ENCODE measurements at regions not wholly inside any gene's neighbourhood (a gene's known extent, or its start where the extent isn't known, plus 50 kb on each side); places are given as distances from the start of the nearest gene placed in this dataset.

- no peaks in the 10 kb centered on the region for H3K79me1 ChIP-seq (ENCODE audit: low read length)
- H2BK5ac ChIP-seq (ENCODE audit: low read length) = no peak overlapping the region
- no peak overlapping the region for H4K8ac ChIP-seq (ENCODE audit: low read depth, low read length)
- H3K27me3 ChIP-seq (ENCODE audit: insufficient read depth, low read length, poor library complexity) = no peaks in the 10 kb centered on the region
- H3K56ac ChIP-seq (ENCODE audit: low read length) = no peak overlapping the region
- WGBS (ENCODE audit: extremely low coverage, insufficient coverage, low lambda C conversion rate) = no CpG with 5 or more reads among the region's 4 CpGs
- no peak overlapping the region for H2AK5ac ChIP-seq (ENCODE audit: low read length)
- no peak overlapping the region for H3K27ac ChIP-seq (ENCODE audit: low read depth, low read length)
- H4K5ac ChIP-seq (ENCODE audit: low read length) = no peak overlapping the region
- no peaks in the 10 kb centered on the region for H3K4me1 ChIP-seq (ENCODE audit: control insufficient read depth, low read depth, low read length)
- no peak overlapping the region for H3K4me2 ChIP-seq (ENCODE audit: low read length)
- H3K23ac ChIP-seq (ENCODE audit: low read length) = no peak overlapping the region
- DNase-seq = no peak
- no peak overlapping the region for H3K4me3 ChIP-seq (ENCODE audit: low read length)
- H3K18ac ChIP-seq (ENCODE audit: low read length) = no peak overlapping the region
- no peaks in the 10 kb centered on the region for H3K36me3 ChIP-seq (ENCODE audit: control insufficient read depth, insufficient read depth, low read length)
- H3K4ac ChIP-seq (ENCODE audit: low read depth, low read length) = no peak overlapping the region
- H3K79me2 ChIP-seq (ENCODE audit: control insufficient read depth, insufficient read depth, low read length) = no peaks in the 10 kb centered on the region
- no peak overlapping the region for H3K9ac ChIP-seq (ENCODE audit: low read length)
- H2BK15ac ChIP-seq (replicated peaks; ENCODE audit: low read depth) = no peak overlapping the region
- no peak overlapping the region for H2BK120ac ChIP-seq (ENCODE audit: low read depth, low read length)
Observed at GRCh38 chr2:137872577-137872976, 91.7 kb upstream of the HNMT start.

- Histone ChIP-seq H2BK5ac (ENCODE audit: low read length) (no peak overlapping the region), H3K4me2 (ENCODE audit: low read length) (no peak overlapping the region), H3K4ac (ENCODE audit: low read depth, low read length) (no peak overlapping the region), H3K79me2 (ENCODE audit: control insufficient read depth, insufficient read depth, low read length) (no peaks in the 10 kb centered on the region), H2BK15ac (replicated peaks; ENCODE audit: low read depth) (no peak overlapping the region), H2AK5ac (ENCODE audit: low read length) (no peak overlapping the region), H4K8ac (ENCODE audit: low read depth, low read length) (no peak overlapping the region), H2BK120ac (ENCODE audit: low read depth, low read length) (no peak overlapping the region), H3K23ac (ENCODE audit: low read length) (no peak overlapping the region), H3K9ac (ENCODE audit: low read length) (no peak overlapping the region), H3K27me3 (ENCODE audit: insufficient read depth, low read length, poor library complexity) (no peaks in the 10 kb centered on the region), H3K4me1 (ENCODE audit: control insufficient read depth, low read depth, low read length) (no peaks in the 10 kb centered on the region), H3K27ac (ENCODE audit: low read depth, low read length) (no peak overlapping the region), H3K56ac (ENCODE audit: low read length) (no peak overlapping the region), H3K4me3 (ENCODE audit: low read length) (no peak overlapping the region), H3K36me3 (ENCODE audit: control insufficient read depth, insufficient read depth, low read length) (no peaks in the 10 kb centered on the region), H3K79me1 (ENCODE audit: low read length) (no peaks in the 10 kb centered on the region), H4K5ac (ENCODE audit: low read length) (no peak overlapping the region), H3K18ac (ENCODE audit: low read length) (no peak overlapping the region)
- DNase-seq = no peak
- no CpG with 5 or more reads among the region's 5 CpGs for WGBS (ENCODE audit: extremely low coverage, insufficient coverage, low lambda C conversion rate)
Observed at GRCh38 chr2:137873536-137874244, 90.6 kb upstream of the HNMT start.

GRCh38 chr2:137879121-137879520 is 85.2 kb upstream of the HNMT start:
- no peaks in the 10 kb centered on the region for H3K79me1 ChIP-seq (ENCODE audit: low read length)
- no peak overlapping the region for H3K9ac ChIP-seq (ENCODE audit: low read length)
- no peak overlapping the region for H2BK120ac ChIP-seq (ENCODE audit: low read depth, low read length)
- no peaks in the 10 kb centered on the region for H3K4me1 ChIP-seq (ENCODE audit: control insufficient read depth, low read depth, low read length)
- H4K8ac ChIP-seq (ENCODE audit: low read depth, low read length) = no peak overlapping the region
- WGBS (ENCODE audit: extremely low coverage, insufficient coverage, low lambda C conversion rate) = no CpG with 5 or more reads among the region's 1 CpG
- no peak overlapping the region for H3K18ac ChIP-seq (ENCODE audit: low read length)
- H2BK5ac ChIP-seq (ENCODE audit: low read length) = no peak overlapping the region
- DNase-seq = peak; percentile 18
- no peak overlapping the region for H3K27ac ChIP-seq (ENCODE audit: low read depth, low read length)
- no peaks in the 10 kb centered on the region for H3K79me2 ChIP-seq (ENCODE audit: control insufficient read depth, insufficient read depth, low read length)
- H2AK5ac ChIP-seq (ENCODE audit: low read length) = no peak overlapping the region
- H2BK15ac ChIP-seq (replicated peaks; ENCODE audit: low read depth) = no peak overlapping the region
- no peak overlapping the region for H3K4me2 ChIP-seq (ENCODE audit: low read length)
- H3K36me3 ChIP-seq (ENCODE audit: control insufficient read depth, insufficient read depth, low read length) = no peaks in the 10 kb centered on the region
- no peak overlapping the region for H3K4ac ChIP-seq (ENCODE audit: low read depth, low read length)
- H3K23ac ChIP-seq (ENCODE audit: low read length) = no peak overlapping the region
- no peaks in the 10 kb centered on the region for H3K27me3 ChIP-seq (ENCODE audit: insufficient read depth, low read length, poor library complexity)
- H3K56ac ChIP-seq (ENCODE audit: low read length) = no peak overlapping the region
- no peak overlapping the region for H4K5ac ChIP-seq (ENCODE audit: low read length)
- no peak overlapping the region for H3K4me3 ChIP-seq (ENCODE audit: low read length)

- H3K23ac ChIP-seq (ENCODE audit: low read length) = no peak overlapping the region
- H2BK120ac ChIP-seq (ENCODE audit: low read depth, low read length) = no peak overlapping the region
- no peak overlapping the region for H3K56ac ChIP-seq (ENCODE audit: low read length)
- H3K79me2 ChIP-seq (ENCODE audit: control insufficient read depth, insufficient read depth, low read length) = no peaks in the 10 kb centered on the region
- H3K18ac ChIP-seq (ENCODE audit: low read length) = no peak overlapping the region
- no peaks in the 10 kb centered on the region for H3K27me3 ChIP-seq (ENCODE audit: insufficient read depth, low read length, poor library complexity)
- no peak overlapping the region for H2AK5ac ChIP-seq (ENCODE audit: low read length)
- no peak overlapping the region for H3K27ac ChIP-seq (ENCODE audit: low read depth, low read length)
- no CpG with 5 or more reads among the region's 4 CpGs for WGBS (ENCODE audit: extremely low coverage, insufficient coverage, low lambda C conversion rate)
- H3K79me1 ChIP-seq (ENCODE audit: low read length) = no peaks in the 10 kb centered on the region
- no peak overlapping the region for H4K8ac ChIP-seq (ENCODE audit: low read depth, low read length)
- no peaks in the 10 kb centered on the region for H3K36me3 ChIP-seq (ENCODE audit: control insufficient read depth, insufficient read depth, low read length)
- H3K4me3 ChIP-seq (ENCODE audit: low read length) = no peak overlapping the region
- peaks cover 5% of the 10 kb centered on the region for H3K4me1 ChIP-seq (ENCODE audit: control insufficient read depth, low read depth, low read length)
- no peak for DNase-seq
- H3K9ac ChIP-seq (ENCODE audit: low read length) = no peak overlapping the region
- H2BK5ac ChIP-seq (ENCODE audit: low read length) = no peak overlapping the region
- H3K4ac ChIP-seq (ENCODE audit: low read depth, low read length) = no peak overlapping the region
- no peak overlapping the region for H2BK15ac ChIP-seq (replicated peaks; ENCODE audit: low read depth)
- H4K5ac ChIP-seq (ENCODE audit: low read length) = no peak overlapping the region
- no peak overlapping the region for H3K4me2 ChIP-seq (ENCODE audit: low read length)
Observed at GRCh38 chr2:137881711-137882110, 82.6 kb upstream of the HNMT start.

- Histone ChIP-seq H3K79me1 (ENCODE audit: low read length) (no peaks in the 10 kb centered on the region), H3K23ac (ENCODE audit: low read length) (no peak overlapping the region), H4K5ac (ENCODE audit: low read length) (no peak overlapping the region), H3K36me3 (ENCODE audit: control insufficient read depth, insufficient read depth, low read length) (no peaks in the 10 kb centered on the region), H3K4me2 (ENCODE audit: low read length) (no peak overlapping the region), H2BK120ac (ENCODE audit: low read depth, low read length) (no peak overlapping the region), H3K56ac (ENCODE audit: low read length) (no peak overlapping the region), H3K4me3 (ENCODE audit: low read length) (no peak overlapping the region), H3K27me3 (ENCODE audit: insufficient read depth, low read length, poor library complexity) (no peaks in the 10 kb centered on the region), H2BK15ac (replicated peaks; ENCODE audit: low read depth) (no peak overlapping the region), H4K8ac (ENCODE audit: low read depth, low read length) (no peak overlapping the region), H3K79me2 (ENCODE audit: control insufficient read depth, insufficient read depth, low read length) (no peaks in the 10 kb centered on the region), H3K27ac (ENCODE audit: low read depth, low read length) (no peak overlapping the region), H3K4ac (ENCODE audit: low read depth, low read length) (no peak overlapping the region), H3K4me1 (ENCODE audit: control insufficient read depth, low read depth, low read length) (peaks cover 5% of the 10 kb centered on the region), H2AK5ac (ENCODE audit: low read length) (no peak overlapping the region), H2BK5ac (ENCODE audit: low read length) (no peak overlapping the region), H3K18ac (ENCODE audit: low read length) (no peak overlapping the region), H3K9ac (ENCODE audit: low read length) (no peak overlapping the region)
- no CpG with 5 or more reads among the region's 3 CpGs for WGBS (ENCODE audit: extremely low coverage, insufficient coverage, low lambda C conversion rate)
- peak; percentile 71 for DNase-seq
Observed at GRCh38 chr2:137886083-137886831, 78.0 kb upstream of the HNMT start.

All from mesendoderm (in vitro differentiated cells).